ENCODE measurements at regions not wholly inside any gene's neighbourhood (a gene's known extent, or its start where the extent isn't known, plus 50 kb on each side); places are given as distances from the start of the nearest gene placed in this dataset.

GRCh38 chr4:180437601-180438000 lies 1805.6 kb upstream of the TENM3 start:
- no peak for DNase-seq (ENCODE audit: low spot score, unreplicated experiment)
- Mint-ChIP-seq H3K27ac (no peak overlapping the region), H3K4me3 (ENCODE audit: low read depth) (no peak overlapping the region), H3K9me3 (ENCODE audit: low read depth) (no peaks in the 10 kb centered on the region), H3K27me3 (no peaks in the 10 kb centered on the region), H3K36me3 (ENCODE audit: insufficient read depth) (no peaks in the 10 kb centered on the region), H3K4me1 (ENCODE audit: low read depth) (peaks cover 3% of the 10 kb centered on the region)
- no peak for TF ChIP-seq CTCF (IDR thresholded peaks at IDR 0.05; ENCODE audit: unreplicated experiment)

GRCh38 chr4:180448306-180448705 lies 1794.9 kb upstream of the TENM3 start:
- no peak for DNase-seq (ENCODE audit: low spot score, unreplicated experiment)
- Mint-ChIP-seq H3K27me3 (no peaks in the 10 kb centered on the region), H3K27ac (no peak overlapping the region), H3K36me3 (ENCODE audit: insufficient read depth) (no peaks in the 10 kb centered on the region), H3K9me3 (ENCODE audit: low read depth) (no peaks in the 10 kb centered on the region), H3K4me1 (ENCODE audit: low read depth) (no peaks in the 10 kb centered on the region), H3K4me3 (ENCODE audit: low read depth) (no peak overlapping the region)
- no peak for TF ChIP-seq CTCF (IDR thresholded peaks at IDR 0.05; ENCODE audit: unreplicated experiment)

GRCh38 chr4:180449395-180449956 lies 1793.7 kb upstream of the TENM3 start:
- peaks cover 2% of the 10 kb centered on the region for H3K4me1 Mint-ChIP-seq (ENCODE audit: low read depth)
- H3K36me3 Mint-ChIP-seq (ENCODE audit: insufficient read depth), result no peaks in the 10 kb centered on the region
- H3K27ac Mint-ChIP-seq, result no peak overlapping the region
- no peaks in the 10 kb centered on the region for H3K27me3 Mint-ChIP-seq
- TF ChIP-seq CTCF (IDR thresholded peaks at IDR 0.05; ENCODE audit: unreplicated experiment), result peak; percentile 71
- H3K4me3 Mint-ChIP-seq (ENCODE audit: low read depth), result peak overlapping the region; percentile 44
- DNase-seq (ENCODE audit: low spot score, unreplicated experiment), result no peak
- no peaks in the 10 kb centered on the region for H3K9me3 Mint-ChIP-seq (ENCODE audit: low read depth)

GRCh38 chr4:180455226-180455625 lies 1788.0 kb upstream of the TENM3 start:
- Mint-ChIP-seq H3K4me3 (ENCODE audit: low read depth) (no peak overlapping the region), H3K9me3 (ENCODE audit: low read depth) (no peaks in the 10 kb centered on the region), H3K27ac (no peak overlapping the region), H3K36me3 (ENCODE audit: insufficient read depth) (no peaks in the 10 kb centered on the region), H3K27me3 (no peaks in the 10 kb centered on the region), H3K4me1 (ENCODE audit: low read depth) (peaks cover 8% of the 10 kb centered on the region)
- no peak for TF ChIP-seq CTCF (IDR thresholded peaks at IDR 0.05; ENCODE audit: unreplicated experiment)
- no peak for DNase-seq (ENCODE audit: low spot score, unreplicated experiment)

GRCh38 chr4:180456928-180457327 lies 1786.3 kb upstream of the TENM3 start:
- no peak overlapping the region for H3K4me3 Mint-ChIP-seq (ENCODE audit: low read depth)
- H3K27me3 Mint-ChIP-seq, result no peaks in the 10 kb centered on the region
- H3K9me3 Mint-ChIP-seq (ENCODE audit: low read depth), result no peaks in the 10 kb centered on the region
- TF ChIP-seq CTCF (IDR thresholded peaks at IDR 0.05; ENCODE audit: unreplicated experiment), result peak; percentile 20
- peaks cover 8% of the 10 kb centered on the region for H3K4me1 Mint-ChIP-seq (ENCODE audit: low read depth)
- no peaks in the 10 kb centered on the region for H3K36me3 Mint-ChIP-seq (ENCODE audit: insufficient read depth)
- DNase-seq (ENCODE audit: low spot score, unreplicated experiment), result no peak
- no peak overlapping the region for H3K27ac Mint-ChIP-seq
